ENCODE measurements at regions not wholly inside any gene's neighbourhood (a gene's known extent, or its start where the extent isn't known, plus 50 kb on each side); places are given as distances from the start of the nearest gene placed in this dataset.
"Not testable (repeated sequence)": the region's sequence is repeated elsewhere in the genome, so short reads cannot be mapped to it uniquely, and the experiment has no call there.

DNA sequence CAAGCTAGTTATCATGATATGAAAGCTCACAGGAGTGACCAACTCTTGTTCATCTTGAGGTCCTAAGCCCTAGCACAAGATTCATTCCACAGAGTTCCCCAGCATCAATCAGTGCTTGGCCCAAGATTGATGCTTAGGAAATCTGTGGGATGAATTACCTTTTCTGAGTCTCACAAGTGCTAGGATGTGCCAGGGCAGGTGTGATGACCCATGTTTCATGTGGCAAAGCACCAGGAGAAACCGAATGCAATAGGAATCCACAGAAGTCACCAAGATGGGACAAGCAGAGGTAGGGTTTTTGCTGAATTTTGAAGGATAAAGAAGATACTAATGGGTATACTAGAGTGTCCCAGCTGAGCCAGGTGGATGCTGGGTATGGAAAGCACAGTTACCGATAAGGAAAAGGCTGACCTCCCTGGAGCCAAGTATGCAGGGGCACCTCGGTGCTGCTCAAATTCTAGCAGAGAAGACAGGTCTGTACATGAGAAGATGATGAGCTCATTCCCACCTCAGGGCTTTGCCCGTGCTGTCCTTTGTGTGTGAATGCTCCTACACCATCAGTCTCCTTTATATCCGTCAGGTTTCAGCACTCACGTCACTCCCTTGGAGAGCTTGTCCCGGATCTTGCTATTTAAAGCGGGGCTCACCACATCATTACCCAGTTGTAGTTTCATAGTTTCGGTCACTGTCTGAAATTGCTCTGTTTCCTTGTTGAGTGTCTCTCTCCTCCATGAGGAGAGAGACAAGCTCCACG is 168.9 kb upstream of the TSC22D1 start:
- Histone ChIP-seq H3K9me3 (ENCODE audit: control insufficient read depth, low read length) (peaks cover 11% of the 10 kb centered on the region), H3K27me3 (replicated peaks; ENCODE audit: control insufficient read depth, insufficient read depth, low read length) (no peaks in the 10 kb centered on the region), H3K4me3 (ENCODE audit: low read length) (no peak overlapping the region), H3K9ac (ENCODE audit: low read length) (no peak overlapping the region), H3K4me1 (ENCODE audit: control insufficient read depth, insufficient read depth, low read length) (peaks cover 7% of the 10 kb centered on the region), H3K36me3 (ENCODE audit: control insufficient read depth, insufficient read depth, low read length, severe bottlenecking) (no peaks in the 10 kb centered on the region)
- DNase-seq (ENCODE audit: low read depth) = no peak

DNA sequence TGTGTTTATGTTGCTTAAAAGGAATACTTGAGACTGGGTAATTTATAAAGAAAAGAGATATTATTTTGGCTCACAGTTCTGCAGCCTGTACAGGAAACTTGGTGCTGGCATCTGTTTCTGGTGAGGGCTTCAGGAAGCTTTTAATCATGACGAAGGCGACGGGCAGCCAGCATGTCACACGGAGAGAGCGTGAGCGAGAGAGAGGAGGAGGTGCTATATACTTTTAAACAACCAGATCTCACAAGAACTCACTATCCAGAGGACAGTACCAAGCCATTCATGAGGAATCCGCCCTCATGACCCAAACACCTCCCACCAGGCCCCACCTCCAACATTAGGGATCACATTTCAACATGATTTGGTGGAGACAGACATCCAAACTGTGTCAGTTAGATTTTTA is 163.4 kb upstream of the TSC22D1 start:
- H3K27me3 ChIP-seq (replicated peaks; ENCODE audit: control insufficient read depth, insufficient read depth, low read length) = no peaks in the 10 kb centered on the region
- no peak overlapping the region for H3K4me3 ChIP-seq (ENCODE audit: low read length)
- no peak overlapping the region for H3K9ac ChIP-seq (ENCODE audit: low read length)
- H3K4me1 ChIP-seq (ENCODE audit: control insufficient read depth, insufficient read depth, low read length) = peaks cover 11% of the 10 kb centered on the region
- H3K9me3 ChIP-seq (ENCODE audit: control insufficient read depth, low read length) = peaks cover 11% of the 10 kb centered on the region
- H3K36me3 ChIP-seq (ENCODE audit: control insufficient read depth, insufficient read depth, low read length, severe bottlenecking) = no peaks in the 10 kb centered on the region
- no peak for DNase-seq (ENCODE audit: low read depth)

DNA sequence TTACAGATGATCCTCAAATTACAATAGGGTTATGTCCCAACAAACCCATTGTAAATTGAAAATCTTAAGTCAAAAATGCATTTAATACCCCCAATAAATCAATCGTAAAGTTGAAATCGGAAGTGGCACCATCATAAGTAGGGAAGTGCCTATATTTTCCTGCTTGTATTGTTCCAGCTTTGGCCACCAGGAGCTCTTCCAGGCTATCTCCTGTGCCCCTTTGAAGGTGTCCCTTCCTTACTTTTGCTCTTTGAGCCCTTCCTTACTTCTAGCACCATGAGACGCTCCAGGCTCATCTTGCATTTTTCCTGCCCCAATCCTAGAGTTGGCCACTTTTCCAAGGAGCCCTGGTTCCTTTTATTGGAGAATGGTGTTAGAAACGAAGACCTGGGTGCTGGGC is 163.0 kb upstream of the TSC22D1 start:
- peaks cover 11% of the 10 kb centered on the region for H3K9me3 ChIP-seq (ENCODE audit: control insufficient read depth, low read length)

GRCh38 chr13:44738463-44738862 is 162.3 kb upstream of the TSC22D1 start:
- no peak for DNase-seq (ENCODE audit: low read depth)
- H3K36me3 ChIP-seq (ENCODE audit: control insufficient read depth, insufficient read depth, low read length, severe bottlenecking) = no peaks in the 10 kb centered on the region

More for the DNA sequence above, 163.0 kb upstream of the TSC22D1 start:
- peaks cover 15% of the 10 kb centered on the region for H3K4me1 ChIP-seq (ENCODE audit: control insufficient read depth, insufficient read depth, low read length)
- no peak for DNase-seq (ENCODE audit: low read depth)
- H3K4me3 ChIP-seq (ENCODE audit: low read length) = no peak overlapping the region
- H3K9ac ChIP-seq (ENCODE audit: low read length) = no peak overlapping the region
- H3K36me3 ChIP-seq (ENCODE audit: control insufficient read depth, insufficient read depth, low read length, severe bottlenecking) = no peaks in the 10 kb centered on the region
- no peaks in the 10 kb centered on the region for H3K27me3 ChIP-seq (replicated peaks; ENCODE audit: control insufficient read depth, insufficient read depth, low read length)

DNA sequence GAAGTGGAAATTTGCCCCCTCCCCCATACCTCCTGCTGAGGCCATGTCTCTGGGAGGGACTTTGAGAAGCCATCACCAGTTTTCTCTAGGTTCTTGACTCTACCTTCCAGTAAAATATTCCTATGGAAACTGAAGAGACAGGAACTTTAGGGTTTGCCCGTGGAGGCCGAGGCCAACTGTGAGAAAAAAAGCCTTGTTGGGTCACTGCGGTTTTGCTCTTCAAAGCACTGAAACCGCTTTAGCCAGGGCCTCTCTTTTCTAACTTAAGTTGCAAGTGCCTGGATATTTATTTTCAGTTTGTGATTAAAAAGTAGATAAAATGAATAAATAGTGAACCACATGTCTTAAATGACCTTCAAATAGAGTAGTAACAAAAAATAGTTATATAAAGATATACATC is 159.7 kb upstream of the TSC22D1 start:
- Histone ChIP-seq H3K36me3 (ENCODE audit: control insufficient read depth, insufficient read depth, low read length, severe bottlenecking) (no peaks in the 10 kb centered on the region), H3K9ac (ENCODE audit: low read length) (no peak overlapping the region), H3K27me3 (replicated peaks; ENCODE audit: control insufficient read depth, insufficient read depth, low read length) (no peaks in the 10 kb centered on the region), H3K4me1 (ENCODE audit: control insufficient read depth, insufficient read depth, low read length) (peaks cover 17% of the 10 kb centered on the region), H3K4me3 (ENCODE audit: low read length) (no peak overlapping the region), H3K9me3 (ENCODE audit: control insufficient read depth, low read length) (no peaks in the 10 kb centered on the region)
- no peak for DNase-seq (ENCODE audit: low read depth)

More at GRCh38 chr13:44738463-44738862, 162.3 kb upstream of the TSC22D1 start:
- peaks cover 17% of the 10 kb centered on the region for H3K4me1 ChIP-seq (ENCODE audit: control insufficient read depth, insufficient read depth, low read length)
- peaks cover 5% of the 10 kb centered on the region for H3K9me3 ChIP-seq (ENCODE audit: control insufficient read depth, low read length)
- H3K9ac ChIP-seq (ENCODE audit: low read length) = no peak overlapping the region
- H3K27me3 ChIP-seq (replicated peaks; ENCODE audit: control insufficient read depth, insufficient read depth, low read length) = no peaks in the 10 kb centered on the region
- H3K4me3 ChIP-seq (ENCODE audit: low read length) = no peak overlapping the region

- peaks cover 14% of the 10 kb centered on the region for H3K4me1 ChIP-seq (ENCODE audit: control insufficient read depth, insufficient read depth, low read length)
- H3K36me3 ChIP-seq (ENCODE audit: control insufficient read depth, insufficient read depth, low read length, severe bottlenecking) = no peaks in the 10 kb centered on the region
- H3K9me3 ChIP-seq (ENCODE audit: control insufficient read depth, low read length) = no peaks in the 10 kb centered on the region
- no peak overlapping the region for H3K4me3 ChIP-seq (ENCODE audit: low read length)
- H3K9ac ChIP-seq (ENCODE audit: low read length) = no peak overlapping the region
- DNase-seq (ENCODE audit: low read depth) = peak; percentile 64
- no peaks in the 10 kb centered on the region for H3K27me3 ChIP-seq (replicated peaks; ENCODE audit: control insufficient read depth, insufficient read depth, low read length)
Observed at GRCh38 chr13:44734201-44734707, 158.1 kb upstream of the TSC22D1 start.

- Histone ChIP-seq H3K27me3 (replicated peaks; ENCODE audit: control insufficient read depth, insufficient read depth, low read length) (no peaks in the 10 kb centered on the region), H3K9ac (ENCODE audit: low read length) (no peak overlapping the region), H3K9me3 (ENCODE audit: control insufficient read depth, low read length) (no peaks in the 10 kb centered on the region), H3K4me3 (ENCODE audit: low read length) (no peak overlapping the region), H3K4me1 (ENCODE audit: control insufficient read depth, insufficient read depth, low read length) (peaks cover 12% of the 10 kb centered on the region), H3K36me3 (ENCODE audit: control insufficient read depth, insufficient read depth, low read length, severe bottlenecking) (no peaks in the 10 kb centered on the region)
- DNase-seq (ENCODE audit: low read depth) = no peak
Observed at GRCh38 chr13:44732503-44733098, 156.5 kb upstream of the TSC22D1 start.

DNA sequence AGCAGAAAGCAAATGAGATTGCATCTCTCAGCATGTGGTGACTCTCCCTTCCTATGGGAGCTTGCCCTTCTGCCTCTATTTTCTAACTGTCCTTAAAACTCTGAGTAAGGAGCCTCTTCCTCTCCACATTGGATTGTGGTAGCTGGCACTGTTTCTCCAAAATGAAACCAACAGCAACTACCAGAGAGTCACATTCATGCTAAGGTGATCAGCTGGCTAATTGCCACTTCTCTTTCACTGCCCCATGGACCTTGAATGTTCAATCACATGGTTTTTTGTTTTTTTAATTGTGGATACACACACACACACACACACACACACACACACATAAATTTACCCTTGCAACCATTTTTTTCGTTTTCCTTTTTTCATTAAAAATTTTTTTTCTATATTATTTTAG is 154.7 kb upstream of the TSC22D1 start:
- Histone ChIP-seq H3K4me3 (ENCODE audit: low read length) (no peak overlapping the region), H3K9ac (ENCODE audit: low read length) (no peak overlapping the region), H3K27me3 (replicated peaks; ENCODE audit: control insufficient read depth, insufficient read depth, low read length) (no peaks in the 10 kb centered on the region), H3K4me1 (ENCODE audit: control insufficient read depth, insufficient read depth, low read length) (peaks cover 19% of the 10 kb centered on the region), H3K36me3 (ENCODE audit: control insufficient read depth, insufficient read depth, low read length, severe bottlenecking) (no peaks in the 10 kb centered on the region), H3K9me3 (ENCODE audit: control insufficient read depth, low read length) (no peaks in the 10 kb centered on the region)
- no peak for DNase-seq (ENCODE audit: low read depth)

GRCh38 chr13:44730099-44730498 is 154.0 kb upstream of the TSC22D1 start:
- no peak overlapping the region for H3K4me3 ChIP-seq (ENCODE audit: low read length)
- H3K9ac ChIP-seq (ENCODE audit: low read length) = no peak overlapping the region
- no peaks in the 10 kb centered on the region for H3K9me3 ChIP-seq (ENCODE audit: control insufficient read depth, low read length)
- DNase-seq (ENCODE audit: low read depth) = no peak
- H3K4me1 ChIP-seq (ENCODE audit: control insufficient read depth, insufficient read depth, low read length) = peaks cover 19% of the 10 kb centered on the region
- no peaks in the 10 kb centered on the region for H3K27me3 ChIP-seq (replicated peaks; ENCODE audit: control insufficient read depth, insufficient read depth, low read length)
- H3K36me3 ChIP-seq (ENCODE audit: control insufficient read depth, insufficient read depth, low read length, severe bottlenecking) = no peaks in the 10 kb centered on the region

DNA sequence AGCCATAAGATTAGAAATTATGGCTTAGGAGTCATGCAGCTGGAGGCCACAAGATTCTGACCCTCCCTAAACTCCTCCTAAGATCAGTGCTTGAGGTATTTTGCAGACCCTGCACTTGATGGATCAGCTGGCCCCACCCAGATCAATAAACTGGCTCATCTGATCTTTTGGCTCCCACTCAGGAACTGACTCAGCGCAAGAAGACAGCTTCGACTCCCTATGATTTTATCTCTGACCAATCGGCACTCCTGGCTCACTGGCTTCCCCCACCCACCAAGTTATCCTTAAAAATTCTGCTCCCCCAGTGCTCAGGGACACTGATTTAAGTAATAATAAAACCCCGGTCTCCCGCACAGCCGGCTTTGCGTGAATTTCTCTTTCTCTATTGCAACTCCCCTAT is 151.5 kb upstream of the TSC22D1 start:
- DNase-seq (ENCODE audit: low read depth); H3K27me3 ChIP-seq (replicated peaks; ENCODE audit: control insufficient read depth, insufficient read depth, low read length); H3K9ac ChIP-seq (ENCODE audit: low read length); H3K9me3 ChIP-seq (ENCODE audit: control insufficient read depth, low read length); H3K4me3 ChIP-seq (ENCODE audit: low read length); H3K36me3 ChIP-seq (ENCODE audit: control insufficient read depth, insufficient read depth, low read length, severe bottlenecking); H3K4me1 ChIP-seq (ENCODE audit: control insufficient read depth, insufficient read depth, low read length): not testable (repeated sequence)

DNA sequence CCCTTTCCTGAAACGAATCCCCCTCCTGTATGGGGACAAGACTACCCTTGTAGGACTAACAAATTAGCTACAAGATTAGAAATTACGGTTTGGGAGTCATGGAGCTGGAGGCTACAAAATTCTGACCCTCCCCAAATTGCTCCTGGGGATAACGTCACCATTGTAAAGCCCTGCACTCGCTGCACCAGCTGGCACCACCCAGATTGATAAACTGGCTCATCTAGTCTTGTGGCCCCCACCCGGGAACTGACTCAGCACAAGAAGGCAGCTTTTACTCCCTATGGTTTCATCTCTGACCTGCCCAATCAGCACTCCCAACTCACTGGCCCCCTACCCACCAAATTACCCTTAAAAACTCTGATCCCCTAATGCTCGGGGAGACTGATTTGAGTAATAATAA is 150.6 kb upstream of the TSC22D1 start:
- H3K27me3 ChIP-seq (replicated peaks; ENCODE audit: control insufficient read depth, insufficient read depth, low read length) = no peaks in the 10 kb centered on the region
- no peak overlapping the region for H3K4me3 ChIP-seq (ENCODE audit: low read length)
- H3K4me1 ChIP-seq (ENCODE audit: control insufficient read depth, insufficient read depth, low read length) = peaks cover 7% of the 10 kb centered on the region
- peak overlapping the region; percentile 52 for H3K9ac ChIP-seq (ENCODE audit: low read length)
- no peaks in the 10 kb centered on the region for H3K36me3 ChIP-seq (ENCODE audit: control insufficient read depth, insufficient read depth, low read length, severe bottlenecking)
- DNase-seq (ENCODE audit: low read depth) = no peak
- peaks cover 10% of the 10 kb centered on the region for H3K9me3 ChIP-seq (ENCODE audit: control insufficient read depth, low read length)
